GM21360 (cell line): ENCODE measurements at regions not wholly inside any gene's neighbourhood (a gene's known extent, or its start where the extent isn't known, plus 50 kb on each side); places are given as distances from the start of the nearest gene placed in this dataset.
"Not testable (repeated sequence)": the region's sequence is repeated elsewhere in the genome, so short reads cannot be mapped to it uniquely, and the experiment has no call there.

Experiments used
- ATAC-seq: cut with Tn5 transposase; IDR thresholded peaks from one replicate; pipeline ENCODE4 v1.9.1; 2021; ENCODE audit warnings: mild to moderate bottlenecking, moderate library complexity; ENCODE audit not compliant: unreplicated experiment

DNA sequence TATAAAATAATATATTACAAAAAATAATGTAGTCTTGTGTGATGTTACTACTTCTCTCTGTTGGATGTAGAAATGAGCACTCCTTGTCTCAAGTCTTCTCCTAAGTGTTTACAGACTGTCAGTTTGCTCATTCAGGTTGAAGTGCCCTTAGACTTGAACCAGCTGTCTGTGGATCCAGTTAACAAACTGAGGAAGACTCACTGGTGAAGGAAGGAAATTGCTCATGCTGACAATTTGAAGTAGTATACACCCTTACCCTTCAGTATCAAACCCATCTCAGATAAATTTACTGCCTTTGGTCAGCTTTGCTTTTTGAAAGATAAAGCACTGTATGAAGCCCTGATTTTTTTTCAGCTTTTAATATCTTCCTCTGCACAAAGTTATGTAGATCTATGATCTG lies 854.2 kb upstream of the ZEB2 start:
- no peak for ATAC-seq

DNA sequence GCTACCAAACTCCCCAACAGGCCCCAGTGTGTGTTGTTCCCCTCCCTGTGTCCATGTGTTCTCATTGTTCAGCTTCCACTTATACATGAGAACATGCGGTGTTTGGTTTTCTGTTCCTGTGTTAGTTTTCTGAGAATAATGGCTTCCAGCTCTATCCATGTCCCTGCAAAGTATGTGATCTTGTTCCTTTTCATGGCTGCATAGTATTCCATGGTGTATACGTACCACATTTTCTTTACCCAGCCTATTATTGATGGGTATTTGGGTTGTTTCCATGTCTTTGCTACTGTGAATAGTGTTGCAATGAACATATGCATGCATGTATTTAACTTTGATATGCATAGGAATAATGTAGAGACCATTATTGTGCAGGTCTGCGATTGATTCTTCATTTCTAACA lies 847.4 kb upstream of the ZEB2 start:
- ATAC-seq = not testable (repeated sequence)

DNA sequence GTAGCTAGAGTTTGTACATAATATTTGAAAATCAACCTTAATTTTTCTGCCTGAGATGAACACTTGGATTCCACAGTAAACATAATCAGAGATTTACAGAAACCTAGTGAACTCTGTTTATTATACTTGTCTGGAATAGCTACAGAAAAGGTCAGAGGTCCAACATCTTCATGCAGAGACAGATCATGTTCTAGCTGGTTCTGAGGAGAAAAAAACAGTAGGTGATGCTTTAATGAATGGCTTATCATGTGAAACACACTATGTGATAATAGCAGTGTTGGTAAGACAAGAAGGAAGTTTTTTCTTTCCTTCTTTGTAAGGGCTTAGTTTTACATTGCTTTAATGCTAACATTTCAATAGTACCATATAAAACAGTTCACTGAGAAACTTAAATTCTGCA lies 846.4 kb upstream of the ZEB2 start:
- no peak for ATAC-seq

GRCh38 chr2:145360129-145360790 lies 840.3 kb upstream of the ZEB2 start:
- ATAC-seq = no peak

- no peak for ATAC-seq
Observed at GRCh38 chr2:145359561-145359960, 839.6 kb upstream of the ZEB2 start.

DNA sequence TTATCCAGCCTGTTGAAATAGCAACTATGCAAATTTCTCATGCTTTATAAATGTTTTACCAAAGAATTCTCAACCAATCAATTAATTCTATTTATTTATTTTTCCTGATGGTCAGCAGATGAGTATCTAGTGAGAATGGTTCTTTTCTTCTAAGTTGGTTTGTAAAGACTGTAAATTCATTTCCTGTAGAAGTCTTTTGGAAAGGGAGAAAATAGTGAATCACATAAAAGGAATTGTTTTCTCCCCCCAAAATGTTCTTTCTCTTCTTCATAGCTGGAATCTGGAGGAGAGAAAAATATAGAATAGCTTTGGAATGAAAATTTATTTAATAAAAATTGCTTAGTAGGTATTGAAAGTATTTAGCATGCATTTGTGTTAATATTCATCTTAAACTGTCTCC lies 836.1 kb upstream of the ZEB2 start:
- no peak for ATAC-seq

- no peak for ATAC-seq
Observed at GRCh38 chr2:145352484-145352883, 832.6 kb upstream of the ZEB2 start.

- ATAC-seq = no peak
Observed at GRCh38 chr2:145351864-145352425, 832.0 kb upstream of the ZEB2 start.

- ATAC-seq = no peak
Observed at GRCh38 chr2:145350011-145350410, 830.1 kb upstream of the ZEB2 start.

DNA sequence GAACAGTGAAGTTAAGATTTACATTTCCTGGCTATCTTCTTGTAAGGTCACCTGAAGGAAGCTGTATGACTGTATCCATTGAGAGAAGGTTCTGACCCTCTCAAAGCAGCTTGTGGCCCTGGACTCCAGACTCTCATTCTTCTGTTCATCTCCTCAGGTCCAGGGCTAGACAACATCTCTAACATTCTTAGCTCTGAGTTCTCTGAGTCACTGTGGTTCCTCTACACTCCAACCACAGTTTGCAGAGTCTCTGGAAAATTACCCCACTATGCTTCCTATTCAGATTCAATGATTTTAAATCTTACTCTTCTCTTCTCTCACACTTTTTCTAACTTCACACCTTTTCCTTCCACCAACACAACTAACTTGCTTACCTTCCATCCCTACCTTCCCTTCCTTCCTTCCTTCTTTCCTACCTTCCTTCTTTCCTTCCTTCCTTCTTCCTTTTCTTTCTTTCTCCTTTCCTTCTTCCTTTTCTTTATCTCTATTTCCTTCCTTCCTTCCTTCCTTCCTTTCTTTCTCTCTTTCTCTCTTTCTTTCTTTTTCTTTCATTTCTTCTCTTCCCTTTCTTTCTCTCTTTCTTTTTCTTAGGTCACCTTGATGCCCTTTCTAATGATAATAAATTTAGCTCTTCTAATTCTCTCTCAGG lies 824.3 kb upstream of the ZEB2 start:
- no peak for ATAC-seq

DNA sequence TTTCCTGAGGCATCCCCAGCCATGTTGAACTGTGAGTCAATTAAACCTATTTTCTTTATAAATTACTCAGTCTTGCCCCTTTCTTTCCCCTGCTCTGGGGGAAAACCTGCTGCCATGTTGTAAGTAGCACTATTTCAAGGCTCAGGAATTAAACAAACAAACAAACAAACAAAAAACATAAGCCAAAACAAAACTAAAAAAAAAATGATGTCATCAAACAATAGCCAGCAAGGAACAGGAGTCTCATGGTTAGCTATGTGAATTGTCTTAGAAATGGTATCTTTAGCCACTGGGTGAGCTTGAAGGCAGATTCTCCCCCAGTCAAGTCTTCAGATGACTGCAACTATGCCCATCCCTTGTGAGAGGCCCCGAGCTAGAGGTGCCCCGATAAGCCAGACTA lies 823.4 kb upstream of the ZEB2 start:
- no peak for ATAC-seq

DNA sequence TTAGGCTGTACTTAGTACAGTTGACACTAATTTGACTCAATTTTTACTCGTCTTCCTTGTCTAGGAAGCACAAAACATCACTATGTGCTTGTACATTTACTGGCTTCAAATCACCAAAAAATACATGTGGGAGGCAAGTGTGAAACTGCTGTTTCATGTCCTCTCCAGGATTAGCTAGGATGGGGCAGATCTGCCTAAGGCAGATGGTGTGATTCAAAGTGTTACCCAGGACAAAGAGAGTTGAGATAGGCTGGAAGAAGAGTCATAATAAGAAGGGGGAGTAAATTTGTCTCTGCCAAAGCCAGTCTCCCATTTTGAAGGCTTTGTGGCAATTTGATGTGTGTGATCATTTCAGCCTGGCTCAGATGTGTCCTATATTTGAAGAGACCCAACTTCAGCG lies 821.6 kb upstream of the ZEB2 start:
- ATAC-seq = no peak

- no peak for ATAC-seq
Observed at GRCh38 chr2:145339646-145340045, 819.7 kb upstream of the ZEB2 start.

DNA sequence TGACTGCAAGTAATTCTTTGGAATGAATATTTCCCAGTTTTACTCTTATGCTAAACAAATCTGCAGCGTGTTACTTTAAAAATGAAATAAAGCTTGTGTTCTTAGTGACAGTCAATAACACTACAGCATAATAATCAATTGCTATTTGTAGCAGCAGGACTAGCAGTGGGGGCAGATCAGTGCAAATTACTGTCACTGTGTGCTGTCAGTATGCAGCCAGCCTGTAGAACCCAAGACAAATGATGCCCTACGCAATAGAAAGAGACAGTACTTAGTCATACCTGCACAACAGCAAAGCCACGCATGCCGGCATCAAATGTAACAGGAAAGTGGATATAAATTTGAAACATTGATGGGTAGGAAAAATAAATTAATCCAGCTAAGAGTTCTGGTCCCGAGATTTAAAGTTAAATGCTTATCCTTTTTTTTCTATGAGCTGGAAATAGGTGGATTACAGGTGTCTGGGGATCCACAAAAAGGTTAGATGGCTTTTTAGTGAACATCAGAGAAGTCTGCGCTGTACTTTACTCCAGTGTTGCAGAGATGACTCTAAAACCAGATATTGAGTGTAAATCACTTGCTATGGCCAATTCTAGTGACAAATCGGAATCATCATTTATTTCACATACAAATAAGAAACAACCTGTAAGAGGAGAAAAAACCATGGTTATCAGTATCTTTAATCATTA lies 812.4 kb upstream of the ZEB2 start:
- ATAC-seq = no peak

DNA sequence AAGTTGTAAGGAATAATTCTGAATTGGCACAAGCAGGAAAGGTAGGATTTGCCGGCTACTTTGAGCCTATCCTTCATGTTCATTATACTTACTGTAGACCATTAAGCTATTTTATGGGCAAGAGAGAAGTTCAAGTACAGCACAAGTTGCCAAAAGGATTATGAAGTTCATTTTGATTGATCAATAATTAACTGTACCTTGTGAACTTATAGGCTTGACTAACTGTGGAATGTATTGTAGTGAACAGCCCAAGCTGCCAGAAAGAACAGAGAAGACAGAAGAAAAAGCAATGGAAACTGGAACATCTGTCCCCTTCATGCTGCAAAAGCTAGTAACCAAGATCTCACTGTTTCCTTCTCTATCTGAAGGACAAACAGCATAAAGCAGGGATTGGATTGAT lies 810.1 kb upstream of the ZEB2 start:
- ATAC-seq = no peak

GRCh38 chr2:145325485-145325884 lies 805.6 kb upstream of the ZEB2 start:
- no peak for ATAC-seq

DNA sequence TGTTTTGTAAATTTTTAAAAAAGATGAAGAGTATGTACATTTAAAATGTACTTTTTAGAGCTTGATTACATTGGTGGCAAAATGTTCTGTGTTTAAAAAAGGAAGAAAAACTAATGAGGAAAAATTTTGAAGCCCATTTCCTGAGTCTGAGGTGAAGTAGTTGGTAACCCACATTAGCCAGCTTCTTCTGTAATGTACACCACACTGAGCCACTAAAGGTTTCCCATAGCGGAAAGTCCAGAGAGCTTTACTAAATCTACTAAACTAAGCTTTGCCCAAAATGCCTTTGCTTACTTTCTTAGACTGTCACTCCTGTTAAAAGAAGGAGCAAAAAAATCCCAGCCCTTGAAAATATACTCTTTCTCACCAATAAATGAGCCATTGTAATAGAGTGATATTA lies 804.8 kb upstream of the ZEB2 start:
- ATAC-seq = no peak

GRCh38 chr2:145323512-145323911 lies 803.6 kb upstream of the ZEB2 start:
- ATAC-seq = no peak

GRCh38 chr2:145321344-145321743 lies 801.4 kb upstream of the ZEB2 start:
- no peak for ATAC-seq

- ATAC-seq = no peak
Observed at GRCh38 chr2:145316496-145316895, 796.6 kb upstream of the ZEB2 start.

- ATAC-seq = no peak
Observed at GRCh38 chr2:145315053-145315452, 795.1 kb upstream of the ZEB2 start.

GRCh38 chr2:145314119-145314633 lies 794.3 kb upstream of the ZEB2 start:
- no peak for ATAC-seq
